Nephron (organoid): ENCODE measurements at regions not wholly inside any gene's neighbourhood (a gene's known extent, or its start where the extent isn't known, plus 50 kb on each side); places are given as distances from the start of the nearest gene placed in this dataset.
"Not testable (repeated sequence)": the region's sequence is repeated elsewhere in the genome, so short reads cannot be mapped to it uniquely, and the experiment has no call there.

Experiments used
- H3K27ac Mint-ChIP-seq, 3 experiments: 2 replicates each; pipeline ENCODE4 v1.8.0; 2020; ENCODE audit warnings: mixed read lengths in 3 of 3, mild to moderate bottlenecking in 2 of 3, moderate library complexity in 1 of 3
- H3K27me3 Mint-ChIP-seq: 2 replicates; pipeline ENCODE4 v1.8.0; 2021; ENCODE audit warnings: low read depth, mild to moderate bottlenecking, moderate library complexity, mixed read lengths
- H3K36me3 Mint-ChIP-seq: 2 replicates; pipeline ENCODE4 v1.8.0; 2020; ENCODE audit warnings: low read depth, mixed read lengths
- H3K4me1 Mint-ChIP-seq: 2 replicates; pipeline ENCODE4 v1.8.0; 2020; ENCODE audit warnings: mixed read lengths
- H3K4me3 Mint-ChIP-seq, 3 experiments: 2 replicates each; pipeline ENCODE4 v1.8.0; 2020; ENCODE audit warnings: mild to moderate bottlenecking in 3 of 3, mixed read lengths in 3 of 3, moderate library complexity in 2 of 3
- H3K9me3 Mint-ChIP-seq: 2 replicates; pipeline ENCODE4 v1.8.0; 2020; ENCODE audit warnings: mixed read lengths
- TF ChIP-seq, protein P1 (sequence below), 3 experiments: fragments of 200-600 bp; sonication (generic); IDR thresholded peaks; one replicate each; pipeline ENCODE4 v1.5.0; 2021; ENCODE audit warnings: antibody characterized with exemption in 3 of 3; ENCODE audit not compliant: unreplicated experiment in 3 of 3

- no peak overlapping the region for H3K4me3 Mint-ChIP-seq
- H3K4me1 Mint-ChIP-seq: no peaks in the 10 kb centered on the region
- H3K36me3 Mint-ChIP-seq: peaks cover 8% of the 10 kb centered on the region
- H3K27ac Mint-ChIP-seq: no peak overlapping the region
- TF ChIP-seq, protein P1, sequence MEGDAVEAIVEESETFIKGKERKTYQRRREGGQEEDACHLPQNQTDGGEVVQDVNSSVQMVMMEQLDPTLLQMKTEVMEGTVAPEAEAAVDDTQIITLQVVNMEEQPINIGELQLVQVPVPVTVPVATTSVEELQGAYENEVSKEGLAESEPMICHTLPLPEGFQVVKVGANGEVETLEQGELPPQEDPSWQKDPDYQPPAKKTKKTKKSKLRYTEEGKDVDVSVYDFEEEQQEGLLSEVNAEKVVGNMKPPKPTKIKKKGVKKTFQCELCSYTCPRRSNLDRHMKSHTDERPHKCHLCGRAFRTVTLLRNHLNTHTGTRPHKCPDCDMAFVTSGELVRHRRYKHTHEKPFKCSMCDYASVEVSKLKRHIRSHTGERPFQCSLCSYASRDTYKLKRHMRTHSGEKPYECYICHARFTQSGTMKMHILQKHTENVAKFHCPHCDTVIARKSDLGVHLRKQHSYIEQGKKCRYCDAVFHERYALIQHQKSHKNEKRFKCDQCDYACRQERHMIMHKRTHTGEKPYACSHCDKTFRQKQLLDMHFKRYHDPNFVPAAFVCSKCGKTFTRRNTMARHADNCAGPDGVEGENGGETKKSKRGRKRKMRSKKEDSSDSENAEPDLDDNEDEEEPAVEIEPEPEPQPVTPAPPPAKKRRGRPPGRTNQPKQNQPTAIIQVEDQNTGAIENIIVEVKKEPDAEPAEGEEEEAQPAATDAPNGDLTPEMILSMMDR (IDR thresholded peaks at IDR 0.05; ENCODE audit: unreplicated experiment in 3 of 3): no peak
- no peaks in the 10 kb centered on the region for H3K27me3 Mint-ChIP-seq
- peaks cover 33% of the 10 kb centered on the region for H3K9me3 Mint-ChIP-seq
Observed at GRCh38 chr14:105745433-105746123, 219.2 kb downstream of the TMEM121 start.

DNA sequence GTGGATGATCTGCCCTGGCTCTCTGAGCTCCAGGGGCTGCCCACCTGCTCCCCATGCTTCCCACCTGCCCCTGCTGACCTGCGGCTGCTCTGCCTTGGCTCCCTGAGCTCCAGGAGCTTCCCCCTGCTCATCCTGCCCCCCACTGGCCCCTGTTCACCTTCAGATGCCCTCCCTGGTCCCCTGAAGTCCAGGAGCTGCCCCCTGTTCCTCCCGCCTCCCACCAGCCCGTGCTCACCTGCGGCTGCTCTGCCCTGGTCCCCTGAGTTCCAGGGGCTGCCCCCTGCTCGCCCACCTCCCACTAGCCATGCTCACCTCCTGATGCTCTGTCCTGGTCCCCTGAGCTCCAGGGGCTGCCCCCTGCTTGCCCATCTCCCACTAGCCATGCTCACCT lies 219.7 kb downstream of the TMEM121 start:
- H3K4me3 Mint-ChIP-seq: no peak overlapping the region
- TF ChIP-seq, protein P1 (IDR thresholded peaks at IDR 0.05; ENCODE audit: unreplicated experiment in 3 of 3): no peak
- no peaks in the 10 kb centered on the region for H3K4me1 Mint-ChIP-seq
- no peak overlapping the region for H3K27ac Mint-ChIP-seq
- peaks cover 33% of the 10 kb centered on the region for H3K9me3 Mint-ChIP-seq
- peaks cover 9% of the 10 kb centered on the region for H3K36me3 Mint-ChIP-seq
- H3K27me3 Mint-ChIP-seq: no peaks in the 10 kb centered on the region

- H3K27me3 Mint-ChIP-seq, H3K36me3 Mint-ChIP-seq, H3K4me3 Mint-ChIP-seq, H3K27ac Mint-ChIP-seq, H3K4me1 Mint-ChIP-seq: not testable (repeated sequence)
- peaks cover 31% of the 10 kb centered on the region for H3K9me3 Mint-ChIP-seq
Observed at GRCh38 chr14:105746800-105747502, 220.6 kb downstream of the TMEM121 start.

- H3K27ac Mint-ChIP-seq, H3K4me1 Mint-ChIP-seq, H3K27me3 Mint-ChIP-seq, H3K4me3 Mint-ChIP-seq, H3K36me3 Mint-ChIP-seq: not testable (repeated sequence)
- peaks cover 28% of the 10 kb centered on the region for H3K9me3 Mint-ChIP-seq
Observed at GRCh38 chr14:105747503-105748203, 221.3 kb downstream of the TMEM121 start.

DNA sequence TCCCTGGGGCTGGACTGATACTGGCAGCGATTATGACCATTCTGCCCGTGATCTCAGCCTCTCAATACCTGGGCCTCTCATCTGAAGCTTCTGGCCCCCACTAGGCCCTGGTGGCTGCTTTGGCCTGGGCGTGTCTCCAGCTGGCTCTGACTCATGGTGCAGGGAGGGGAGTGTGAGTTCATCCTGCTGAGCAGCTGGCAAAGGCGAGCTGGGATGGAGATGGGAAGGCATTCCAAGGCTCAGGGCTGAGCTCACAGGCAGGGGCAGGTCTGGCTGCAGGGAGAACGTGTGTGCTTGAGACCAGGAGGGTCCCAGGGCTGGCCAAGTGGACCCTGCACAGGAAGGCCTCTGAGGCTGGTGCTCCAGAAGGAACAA lies 221.8 kb downstream of the TMEM121 start:
- H3K27ac Mint-ChIP-seq: no peak overlapping the region
- H3K27me3 Mint-ChIP-seq: no peaks in the 10 kb centered on the region
- no peak overlapping the region for H3K4me3 Mint-ChIP-seq
- peaks cover 9% of the 10 kb centered on the region for H3K36me3 Mint-ChIP-seq
- H3K9me3 Mint-ChIP-seq: peaks cover 28% of the 10 kb centered on the region
- TF ChIP-seq, protein P1 (IDR thresholded peaks at IDR 0.05; ENCODE audit: unreplicated experiment in 3 of 3): no peak
- H3K4me1 Mint-ChIP-seq: no peaks in the 10 kb centered on the region

- H3K4me3 Mint-ChIP-seq, H3K4me1 Mint-ChIP-seq, H3K36me3 Mint-ChIP-seq, H3K27ac Mint-ChIP-seq, H3K27me3 Mint-ChIP-seq: not testable (repeated sequence)
- peaks cover 31% of the 10 kb centered on the region for H3K9me3 Mint-ChIP-seq
Observed at GRCh38 chr14:105748710-105749109, 222.3 kb downstream of the TMEM121 start.

DNA sequence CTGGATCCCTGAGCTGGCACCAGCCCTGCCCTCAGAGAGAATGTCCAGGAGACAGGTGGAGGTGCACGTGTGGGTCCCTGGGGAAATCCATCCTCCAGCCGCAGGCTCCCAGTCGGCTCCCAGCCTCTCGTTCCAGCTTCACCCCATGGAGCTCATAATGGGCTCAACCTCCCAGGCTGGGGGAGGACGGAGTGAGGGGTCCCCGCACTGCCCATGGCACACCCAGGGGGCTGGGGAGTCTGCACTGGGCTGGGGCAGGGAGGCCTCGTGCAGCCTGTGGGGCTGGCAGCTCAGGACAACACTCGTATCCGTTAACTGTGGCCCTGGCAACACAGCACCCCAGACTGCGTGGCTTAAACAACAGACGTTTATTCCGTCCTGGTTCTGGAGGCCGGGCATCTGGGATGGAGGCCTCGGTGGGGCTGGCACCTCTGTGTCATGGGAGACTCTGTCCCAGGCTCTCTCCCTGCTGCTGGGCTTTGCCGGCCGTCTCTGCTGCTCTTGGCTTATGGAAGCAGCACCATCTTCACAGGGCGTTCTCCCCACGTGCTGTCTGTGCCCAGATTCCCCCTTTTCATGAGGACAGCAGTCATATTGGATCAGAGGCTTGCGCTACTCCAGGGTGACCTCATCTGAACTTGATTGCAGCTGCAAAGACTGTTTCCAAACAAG lies 223.6 kb downstream of the TMEM121 start:
- peaks cover 39% of the 10 kb centered on the region for H3K9me3 Mint-ChIP-seq
- H3K27me3 Mint-ChIP-seq, H3K36me3 Mint-ChIP-seq, H3K4me1 Mint-ChIP-seq, H3K27ac Mint-ChIP-seq, H3K4me3 Mint-ChIP-seq: not testable (repeated sequence)

- not testable (repeated sequence) for H3K4me1 Mint-ChIP-seq, H3K27me3 Mint-ChIP-seq, H3K4me3 Mint-ChIP-seq, H3K36me3 Mint-ChIP-seq, H3K27ac Mint-ChIP-seq
- H3K9me3 Mint-ChIP-seq: peaks cover 37% of the 10 kb centered on the region
Observed at GRCh38 chr14:105751291-105751751, 224.9 kb downstream of the TMEM121 start.

DNA sequence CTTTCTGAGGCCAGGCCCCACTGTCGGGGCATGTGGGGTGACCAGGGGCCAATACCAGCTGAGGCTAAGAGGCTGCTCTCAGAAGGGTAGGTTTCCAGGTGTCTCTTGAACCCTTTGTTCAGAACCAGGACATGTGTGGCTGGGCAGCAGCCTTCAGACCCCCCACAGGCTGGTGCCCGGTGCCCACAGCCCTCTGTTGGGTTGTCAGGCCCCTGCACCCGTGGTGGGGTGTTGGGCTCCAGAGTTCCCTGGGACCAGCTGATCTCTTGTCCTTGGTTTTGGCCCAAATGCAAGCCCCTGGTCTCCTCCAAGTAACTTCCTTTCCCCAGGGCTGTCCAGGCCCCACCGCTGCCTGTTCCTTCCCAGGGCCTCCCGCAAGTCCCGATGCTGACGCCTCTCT lies 226.0 kb downstream of the TMEM121 start:
- peaks cover 37% of the 10 kb centered on the region for H3K9me3 Mint-ChIP-seq
- H3K36me3 Mint-ChIP-seq, H3K27ac Mint-ChIP-seq, H3K4me1 Mint-ChIP-seq, H3K4me3 Mint-ChIP-seq, H3K27me3 Mint-ChIP-seq: not testable (repeated sequence)
